SKM-1 (cell line): ENCODE measurements at regions not wholly inside any gene's neighbourhood (a gene's known extent, or its start where the extent isn't known, plus 50 kb on each side); places are given as distances from the start of the nearest gene placed in this dataset.
"Not testable (repeated sequence)": the region's sequence is repeated elsewhere in the genome, so short reads cannot be mapped to it uniquely, and the experiment has no call there.

Source experiments
- DNase-seq: peaks from one replicate; lab custom pipeline; 2025; ENCODE audit not compliant: unreplicated experiment; lab: John Stamatoyannopoulos, UW

GRCh38 chr1:88566615-88567387 lies 117.3 kb upstream of the PKN2 start:
- no peak for DNase-seq

- DNase-seq: no peak
Measured at GRCh38 chr1:88571506-88571905, 112.6 kb upstream of the PKN2 start.

- DNase-seq: no peak
Measured at GRCh38 chr1:88579598-88579997, 104.5 kb upstream of the PKN2 start.

- DNase-seq: no peak
Measured at GRCh38 chr1:88581703-88582102, 102.4 kb upstream of the PKN2 start.

- DNase-seq: no peak
Measured at GRCh38 chr1:88593358-88593757, 90.7 kb upstream of the PKN2 start.

- DNase-seq: peak; percentile 70
Measured at GRCh38 chr1:88595355-88596002, 88.6 kb upstream of the PKN2 start.

- not testable (repeated sequence) for DNase-seq
Measured at GRCh38 chr1:88597973-88598372, 86.1 kb upstream of the PKN2 start.

GRCh38 chr1:88608139-88608943 lies 75.7 kb upstream of the PKN2 start:
- peak; percentile 27 for DNase-seq

GRCh38 chr1:88609051-88609450 lies 75.0 kb upstream of the PKN2 start:
- no peak for DNase-seq

- DNase-seq: no peak
Measured at GRCh38 chr1:88610687-88611086, 73.4 kb upstream of the PKN2 start.

- DNase-seq: no peak
Measured at GRCh38 chr1:88612292-88612691, 71.8 kb upstream of the PKN2 start.

GRCh38 chr1:88612773-88613172 lies 71.3 kb upstream of the PKN2 start:
- no peak for DNase-seq

- DNase-seq: no peak
Measured at GRCh38 chr1:88618331-88618730, 65.7 kb upstream of the PKN2 start.

- not testable (repeated sequence) for DNase-seq
Measured at GRCh38 chr1:88623101-88623500, 61.0 kb upstream of the PKN2 start.
